ENCODE measurements at regions not wholly inside any gene's neighbourhood (a gene's known extent, or its start where the extent isn't known, plus 50 kb on each side); places are given as distances from the start of the nearest gene placed in this dataset.
"Not testable (repeated sequence)": the region's sequence is repeated elsewhere in the genome, so short reads cannot be mapped to it uniquely, and the experiment has no call there.

GRCh38 chr21:13827201-13827600 is 217.6 kb downstream of the POTED start:
- Histone ChIP-seq H3K4me3 (no peak overlapping the region), H3K27me3 (no peaks in the 10 kb centered on the region), H3K27ac (no peak overlapping the region), H3K4me1 (no peaks in the 10 kb centered on the region), H3K36me3 (no peaks in the 10 kb centered on the region), H3K9me3 (no peaks in the 10 kb centered on the region)
- DNase-seq (ENCODE audit: low spot score in 2 of 2): no peak
- no peak for TF ChIP-seq POLR2A (IDR thresholded peaks at IDR 0.05)
- no peak for TF ChIP-seq POLR2AphosphoS5 (IDR thresholded peaks at IDR 0.05)
- TF ChIP-seq CTCF (IDR thresholded peaks at IDR 0.05): no peak
- intact Hi-C loops (cut with DNase I; ENCODE audit: low total_unique reads): no loop called here

GRCh38 chr21:13826511-13826910 is 216.9 kb downstream of the POTED start:
- DNase-seq (ENCODE audit: low spot score in 2 of 2); H3K4me3 ChIP-seq; H3K27ac ChIP-seq; H3K4me1 ChIP-seq; H3K27me3 ChIP-seq; intact Hi-C loops (cut with DNase I; ENCODE audit: low total_unique reads); H3K36me3 ChIP-seq; H3K9me3 ChIP-seq: not testable (repeated sequence)

GRCh38 chr21:13825218-13825778 is 215.7 kb downstream of the POTED start:
- H3K36me3 ChIP-seq; H3K9me3 ChIP-seq; intact Hi-C loops (cut with DNase I; ENCODE audit: low total_unique reads); DNase-seq (ENCODE audit: low spot score in 2 of 2); H3K4me3 ChIP-seq; H3K27me3 ChIP-seq; H3K4me1 ChIP-seq; H3K27ac ChIP-seq: not testable (repeated sequence)

DNA sequence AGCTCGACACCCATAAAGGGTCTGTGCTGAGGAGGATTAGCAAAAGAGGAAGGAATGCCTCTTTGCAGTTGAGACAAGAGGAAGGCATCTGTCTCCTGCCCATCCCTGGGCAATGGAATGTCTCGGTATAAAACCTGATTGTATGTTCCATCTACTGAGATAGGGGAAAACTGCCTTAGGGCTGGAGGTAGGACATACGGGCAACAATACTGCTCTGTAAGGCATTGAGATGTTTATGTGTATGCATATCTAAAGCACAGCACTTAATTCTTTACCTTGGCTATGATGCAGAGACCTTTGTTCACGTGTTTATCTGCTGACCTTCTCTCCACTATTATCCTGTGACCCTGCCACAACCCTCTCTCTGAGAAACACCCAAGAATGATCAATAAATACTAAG is 210.7 kb downstream of the POTED start:
- H3K27me3 ChIP-seq; H3K27ac ChIP-seq; H3K9me3 ChIP-seq; H3K36me3 ChIP-seq; H3K4me3 ChIP-seq; DNase-seq (ENCODE audit: low spot score in 2 of 2); intact Hi-C loops (cut with DNase I; ENCODE audit: low total_unique reads); H3K4me1 ChIP-seq: not testable (repeated sequence)

DNA sequence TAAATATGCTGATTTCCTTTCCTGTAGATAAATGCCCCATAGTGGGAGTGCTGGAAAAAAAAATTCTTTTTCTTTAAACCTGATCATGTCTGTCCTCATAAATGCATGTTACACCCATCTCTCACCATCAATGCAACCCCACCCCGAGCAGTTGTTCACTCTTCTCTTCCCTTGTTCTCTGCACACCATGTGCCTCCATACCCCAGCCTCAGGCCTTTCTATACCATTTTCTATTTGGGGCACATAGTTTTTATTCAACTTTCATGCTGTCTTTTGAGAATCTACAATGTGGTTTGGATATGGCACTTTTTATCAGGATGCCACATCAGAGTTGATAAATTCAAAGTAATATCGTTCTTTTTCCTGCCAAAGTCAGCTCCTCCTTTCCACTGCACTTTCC is 202.6 kb downstream of the POTED start:
- H3K36me3 ChIP-seq; H3K27me3 ChIP-seq; DNase-seq (ENCODE audit: low spot score in 2 of 2); H3K27ac ChIP-seq; H3K9me3 ChIP-seq; intact Hi-C loops (cut with DNase I; ENCODE audit: low total_unique reads); H3K4me3 ChIP-seq; H3K4me1 ChIP-seq: not testable (repeated sequence)

GRCh38 chr21:13810559-13810958 is 201.0 kb downstream of the POTED start:
- intact Hi-C loops (cut with DNase I; ENCODE audit: low total_unique reads); H3K27me3 ChIP-seq: not testable (repeated sequence)

GRCh38 chr21:13806444-13806843 is 196.9 kb downstream of the POTED start:
- not testable (repeated sequence) for DNase-seq (ENCODE audit: low spot score in 2 of 2)

More at GRCh38 chr21:13810559-13810958, 201.0 kb downstream of the POTED start:
- DNase-seq (ENCODE audit: low spot score in 2 of 2); H3K4me1 ChIP-seq; H3K4me3 ChIP-seq; H3K9me3 ChIP-seq; H3K36me3 ChIP-seq: not testable (repeated sequence)
- peak overlapping the region; percentile 17 to 43 for H3K27ac ChIP-seq

DNA sequence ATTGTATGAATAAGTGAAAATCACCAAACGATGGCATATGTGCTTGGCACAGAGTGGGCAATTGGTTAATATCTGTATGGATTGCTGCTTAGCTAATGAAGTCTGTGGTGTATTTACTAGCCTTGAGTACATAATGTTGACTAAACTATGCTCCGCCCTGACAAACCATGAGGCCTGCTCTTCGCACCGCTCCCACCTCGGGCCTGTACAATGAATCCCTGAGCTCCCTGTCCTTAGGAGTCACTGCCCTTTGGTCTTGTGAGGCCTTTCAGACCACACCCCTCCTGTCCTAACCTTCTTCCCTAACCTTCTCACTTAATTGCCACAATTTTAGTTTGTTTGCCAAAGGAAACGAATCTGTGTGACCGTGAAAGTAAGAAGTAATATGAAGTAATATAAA is 193.2 kb downstream of the POTED start:
- H3K36me3 ChIP-seq; H3K9me3 ChIP-seq; H3K27me3 ChIP-seq; intact Hi-C loops (cut with DNase I; ENCODE audit: low total_unique reads); H3K4me1 ChIP-seq; H3K27ac ChIP-seq; H3K4me3 ChIP-seq; DNase-seq (ENCODE audit: low spot score in 2 of 2): not testable (repeated sequence)

More at GRCh38 chr21:13806444-13806843, 196.9 kb downstream of the POTED start:
- H3K27ac ChIP-seq; H3K4me3 ChIP-seq; H3K36me3 ChIP-seq; H3K4me1 ChIP-seq; H3K9me3 ChIP-seq; H3K27me3 ChIP-seq; intact Hi-C loops (cut with DNase I; ENCODE audit: low total_unique reads): not testable (repeated sequence)

All from breast epithelium (tissue), 4 donors.